ENCODE measurements at regions not wholly inside any gene's neighbourhood (a gene's known extent, or its start where the extent isn't known, plus 50 kb on each side); places are given as distances from the start of the nearest gene placed in this dataset.

DNA sequence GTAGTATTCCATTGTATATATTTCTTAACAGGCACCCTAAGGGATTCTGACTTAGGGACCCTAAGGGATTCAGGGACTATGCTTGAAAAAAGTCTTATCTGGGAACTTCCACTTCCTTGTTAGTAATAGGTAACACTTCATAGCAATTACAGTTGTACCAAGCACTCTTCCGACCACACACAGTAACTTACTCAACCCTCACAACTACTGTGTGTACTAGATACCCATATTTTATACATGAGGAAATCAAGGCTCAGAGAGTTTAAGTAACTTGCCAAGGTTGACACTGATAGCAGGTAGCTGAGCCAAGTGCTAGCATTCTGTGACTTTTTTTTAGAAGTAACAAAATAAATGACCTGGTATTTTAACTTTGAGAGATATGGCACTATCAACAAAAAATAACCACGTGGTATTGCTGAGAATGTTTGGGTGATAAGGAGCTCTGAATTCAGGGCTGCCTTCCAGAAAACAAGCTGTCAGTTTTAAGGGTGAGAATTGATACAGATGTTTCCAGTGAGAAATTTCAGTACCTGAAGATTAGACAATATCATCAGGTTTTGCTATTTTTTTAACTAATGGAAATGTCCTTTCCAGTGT is 210.3 kb upstream of the SUCLG2 start:
- TF ChIP-seq, protein P1, sequence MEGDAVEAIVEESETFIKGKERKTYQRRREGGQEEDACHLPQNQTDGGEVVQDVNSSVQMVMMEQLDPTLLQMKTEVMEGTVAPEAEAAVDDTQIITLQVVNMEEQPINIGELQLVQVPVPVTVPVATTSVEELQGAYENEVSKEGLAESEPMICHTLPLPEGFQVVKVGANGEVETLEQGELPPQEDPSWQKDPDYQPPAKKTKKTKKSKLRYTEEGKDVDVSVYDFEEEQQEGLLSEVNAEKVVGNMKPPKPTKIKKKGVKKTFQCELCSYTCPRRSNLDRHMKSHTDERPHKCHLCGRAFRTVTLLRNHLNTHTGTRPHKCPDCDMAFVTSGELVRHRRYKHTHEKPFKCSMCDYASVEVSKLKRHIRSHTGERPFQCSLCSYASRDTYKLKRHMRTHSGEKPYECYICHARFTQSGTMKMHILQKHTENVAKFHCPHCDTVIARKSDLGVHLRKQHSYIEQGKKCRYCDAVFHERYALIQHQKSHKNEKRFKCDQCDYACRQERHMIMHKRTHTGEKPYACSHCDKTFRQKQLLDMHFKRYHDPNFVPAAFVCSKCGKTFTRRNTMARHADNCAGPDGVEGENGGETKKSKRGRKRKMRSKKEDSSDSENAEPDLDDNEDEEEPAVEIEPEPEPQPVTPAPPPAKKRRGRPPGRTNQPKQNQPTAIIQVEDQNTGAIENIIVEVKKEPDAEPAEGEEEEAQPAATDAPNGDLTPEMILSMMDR (IDR thresholded peaks at IDR 0.05) = no peak
- TF ChIP-seq POLR2AphosphoS2 (conservative IDR thresholded peaks at IDR 0.05; ENCODE audit: low read length) (no peak), NR3C1 (IDR thresholded peaks at IDR 0.05) (no peak), PHF8 (IDR thresholded peaks at IDR 0.05; ENCODE audit: borderline replicate concordance, low read depth) (no peak)

All from A549 (cell line).